GM12891 (cell line): ENCODE measurements at regions not wholly inside any gene's neighbourhood (a gene's known extent, or its start where the extent isn't known, plus 50 kb on each side); places are given as distances from the start of the nearest gene placed in this dataset.

Source experiments
- DNase-seq: peaks from one replicate; pipeline ENCODE4 v3.0.0; 2011; ENCODE audit warnings: low spot score; ENCODE audit not compliant: insufficient read length
- FAIRE-seq: peaks from 2 replicates; lab custom pipeline; 2011; peaks lifted over from hg19 to GRCh38; lab: Jason Lieb, UNC
- PAX5 ChIP-seq: IDR thresholded peaks from 2 replicates; pipeline ENCODE4 v1.6.1; 2011; ENCODE audit warnings: low read length, moderate library complexity, mild to moderate bottlenecking; ENCODE audit not compliant: insufficient read depth, severe bottlenecking
- POLR2A ChIP-seq: IDR thresholded peaks from 2 replicates; pipeline ENCODE4 v1.6.1; 2011; ENCODE audit warnings: low read depth, low read length, control low read depth
- POLR2AphosphoS5 ChIP-seq: IDR thresholded peaks from 2 replicates; pipeline ENCODE4 v1.6.1; 2011; ENCODE audit warnings: low read depth, low read length, control low read depth
- POU2F2 ChIP-seq: IDR thresholded peaks from 2 replicates; pipeline ENCODE4 v1.6.1; 2011; ENCODE audit warnings: low read depth, mild to moderate bottlenecking, control low read depth, low read length, moderate library complexity
- SPI1 ChIP-seq: IDR thresholded peaks from 2 replicates; pipeline ENCODE4 v1.6.1; 2011; ENCODE audit warnings: low read depth, low read length, control low read depth
- TAF1 ChIP-seq: IDR thresholded peaks from 2 replicates; pipeline ENCODE4 v1.6.1; 2011; ENCODE audit warnings: low read depth, low read length, control low read depth

DNA sequence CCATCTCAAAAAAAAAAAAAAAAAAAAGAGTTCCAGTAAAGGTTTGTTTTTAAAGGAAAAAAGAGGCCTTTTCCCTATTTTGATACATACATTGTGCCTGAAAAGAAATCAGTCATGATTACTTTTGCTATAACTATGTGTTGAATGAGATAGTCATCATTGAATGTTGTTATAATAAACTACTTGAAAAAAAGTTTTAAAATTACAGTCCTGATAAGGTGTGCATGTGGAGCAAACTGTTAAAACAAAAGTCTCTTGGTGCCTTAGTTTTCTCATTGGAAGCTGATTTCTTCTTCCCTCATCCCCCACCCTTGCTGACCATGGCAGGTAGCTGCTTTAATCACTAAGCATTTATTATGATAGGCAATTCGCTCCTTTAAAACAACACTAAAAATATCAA lies 172.3 kb upstream of the TBCA start:
- no peak for TF ChIP-seq POLR2A
- DNase-seq (no peak), FAIRE-seq (no peak)

DNA sequence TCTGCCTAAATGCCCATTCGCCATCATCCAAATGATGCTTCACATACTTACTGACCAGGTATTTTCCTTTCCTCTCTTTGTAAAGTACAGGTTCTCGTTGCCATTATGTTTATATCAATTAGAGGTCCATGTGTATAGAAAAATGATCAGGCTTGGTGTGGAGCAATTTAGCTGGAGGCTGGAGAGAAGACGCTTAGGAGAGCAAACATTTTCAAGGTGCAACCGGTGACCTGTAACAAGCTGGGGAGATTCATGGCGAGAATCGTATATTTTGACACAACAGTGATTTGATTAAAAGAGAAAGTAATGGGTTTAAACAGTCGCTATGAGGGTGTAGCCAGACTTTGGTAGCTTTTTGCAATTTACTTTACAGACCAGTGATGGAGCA lies 170.9 kb upstream of the TBCA start:
- DNase-seq, result no peak
- TF ChIP-seq SPI1, result no peak
- TF ChIP-seq TAF1, result no peak
- no peak for TF ChIP-seq POLR2A
- no peak for TF ChIP-seq PAX5
- TF ChIP-seq POLR2AphosphoS5, result no peak
- no peak for TF ChIP-seq POU2F2
- FAIRE-seq, result no peak

DNA sequence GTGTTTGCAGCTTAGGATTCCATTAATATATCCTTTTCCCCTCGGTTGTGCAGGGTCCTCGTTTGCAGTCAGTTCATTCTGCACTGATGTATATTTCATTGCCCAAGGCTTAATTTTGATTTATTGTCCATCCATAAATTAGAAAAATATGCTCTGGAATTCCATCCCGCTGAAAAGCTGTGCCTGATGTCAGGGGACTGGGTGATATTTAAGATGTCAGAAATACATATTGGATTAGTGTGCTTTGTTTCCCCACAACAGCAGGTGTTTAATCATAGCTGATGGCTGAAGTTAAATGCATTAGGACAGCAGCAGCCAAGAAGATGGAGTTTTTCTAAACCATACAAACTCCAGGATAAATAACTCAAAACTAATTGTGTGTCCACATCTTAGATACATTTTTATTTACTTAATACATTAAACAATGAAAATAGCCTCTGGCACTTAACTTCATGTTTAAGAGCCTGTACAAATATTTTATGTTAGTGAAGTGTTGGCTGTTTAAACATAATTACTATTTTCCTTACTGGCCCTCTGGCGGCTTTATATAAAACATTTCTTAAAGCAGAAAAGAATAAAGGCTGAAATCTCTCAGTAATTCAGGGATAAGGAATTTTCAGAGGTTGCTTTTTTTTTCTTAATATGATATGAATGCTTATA lies 170.4 kb upstream of the TBCA start:
- FAIRE-seq, result no peak
- TF ChIP-seq TAF1, result no peak
- no peak for TF ChIP-seq PAX5
- no peak for TF ChIP-seq POLR2AphosphoS5
- TF ChIP-seq POLR2A, result no peak
- TF ChIP-seq POU2F2, result no peak
- no peak for TF ChIP-seq SPI1
- no peak for DNase-seq

DNA sequence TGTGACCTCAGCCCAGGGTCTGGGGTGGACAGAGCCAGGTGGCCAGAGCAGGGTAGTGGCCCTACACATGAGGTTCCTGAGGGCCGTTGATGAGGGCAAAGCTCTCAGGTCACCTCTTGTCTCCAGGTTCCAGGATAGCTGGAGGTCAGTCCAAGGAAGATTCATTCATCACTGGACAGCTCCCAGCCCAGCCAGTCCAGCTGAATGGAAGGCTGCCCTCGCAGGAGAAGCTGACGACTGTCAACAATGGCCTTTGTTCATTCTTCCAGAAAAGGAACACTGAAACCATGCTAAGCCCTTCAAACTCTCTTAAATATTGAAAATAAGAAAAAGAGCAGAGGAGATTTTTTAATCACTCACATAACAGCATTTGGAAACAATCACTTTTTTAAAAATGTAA lies 169.7 kb upstream of the TBCA start:
- no peak for FAIRE-seq
- DNase-seq, result no peak
- no peak for TF ChIP-seq POLR2AphosphoS5
- TF ChIP-seq SPI1, result no peak
- TF ChIP-seq POU2F2, result no peak
- TF ChIP-seq PAX5, result no peak
- TF ChIP-seq TAF1, result no peak
- TF ChIP-seq POLR2A, result no peak

DNA sequence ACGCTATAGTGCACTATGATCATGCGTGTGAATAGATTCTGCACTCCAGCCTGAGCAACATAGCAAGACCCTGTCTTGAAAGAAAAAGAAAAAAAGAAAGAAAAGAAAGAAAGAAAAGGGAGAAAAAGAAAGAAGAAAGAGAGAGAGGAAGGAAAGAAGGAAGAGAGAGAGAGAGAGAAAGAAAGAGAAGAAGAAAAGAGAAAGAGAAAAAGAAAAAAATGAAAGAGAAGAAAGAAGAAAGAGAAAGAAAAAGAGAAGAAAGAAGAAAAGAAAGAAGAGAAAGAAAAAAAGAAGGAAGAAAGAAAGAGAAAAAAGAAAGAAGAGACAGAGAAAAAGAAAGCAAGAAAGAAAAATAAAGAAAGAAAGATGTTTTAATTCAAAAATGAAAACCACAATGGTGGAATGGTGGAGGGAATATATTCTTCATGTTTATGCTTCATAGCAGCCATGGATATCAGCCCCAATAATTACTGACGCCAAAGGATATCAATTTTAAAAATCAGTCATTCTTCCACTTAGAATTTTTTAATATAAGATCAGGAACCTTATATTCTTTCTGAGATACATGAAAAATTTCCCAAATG lies 168.7 kb upstream of the TBCA start:
- TF ChIP-seq POLR2AphosphoS5 (no peak), POU2F2 (no peak), TAF1 (no peak), PAX5 (no peak), SPI1 (no peak), POLR2A (no peak)
- DNase-seq (no peak), FAIRE-seq (no peak)

DNA sequence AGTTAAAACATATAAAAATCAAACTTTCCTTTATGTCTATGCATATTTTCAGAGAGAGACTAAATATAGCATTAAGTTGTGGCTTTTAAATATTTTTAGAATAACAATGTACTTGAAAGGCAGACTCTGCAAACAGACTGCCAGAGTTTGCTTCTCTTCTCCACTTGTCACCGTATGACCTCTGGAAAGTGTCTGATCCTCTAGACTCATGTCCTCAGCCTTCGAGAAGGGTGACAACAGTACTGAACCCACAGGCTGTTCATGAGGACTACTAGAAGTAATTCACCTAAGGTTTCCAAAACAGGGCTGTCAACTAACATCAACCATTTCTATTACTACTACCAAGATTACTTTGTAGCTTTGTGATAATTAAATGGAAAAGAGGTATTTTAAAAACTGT lies 167.7 kb upstream of the TBCA start:
- no peak for FAIRE-seq
- TF ChIP-seq PAX5, result no peak
- TF ChIP-seq SPI1, result no peak
- no peak for TF ChIP-seq POLR2A
- TF ChIP-seq POLR2AphosphoS5, result no peak
- TF ChIP-seq POU2F2, result no peak
- no peak for DNase-seq

DNA sequence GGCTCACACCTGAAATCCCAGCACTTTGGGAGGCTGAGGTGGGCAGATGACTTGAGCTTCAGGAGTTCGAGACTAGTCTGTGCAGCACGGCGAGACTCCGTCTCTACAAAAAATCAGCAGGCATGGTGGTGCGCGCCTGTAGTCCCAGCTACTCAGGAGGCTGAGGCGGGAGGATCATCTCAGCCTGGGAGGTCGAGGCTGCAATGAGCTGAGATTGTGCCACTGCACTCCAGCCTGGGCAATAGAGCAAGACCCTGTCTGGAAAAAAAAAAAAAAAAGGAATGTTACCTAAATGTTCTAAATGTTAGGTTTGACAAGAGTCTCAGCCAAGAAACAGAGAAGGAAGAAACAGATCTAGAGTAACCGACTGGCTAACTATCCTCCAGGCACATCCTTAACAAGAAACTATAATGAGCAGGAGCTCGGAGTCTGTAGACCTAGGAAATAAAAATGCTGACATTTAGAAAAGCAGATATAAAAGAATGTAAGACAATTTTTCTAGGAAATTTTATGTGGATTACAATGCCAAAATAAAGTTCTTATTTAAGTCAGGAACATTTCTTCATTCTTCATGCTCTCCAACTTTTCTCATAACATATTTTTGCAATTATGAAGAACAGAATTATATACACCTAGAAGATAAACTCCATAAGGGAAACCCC lies 166.6 kb upstream of the TBCA start:
- DNase-seq, result no peak
- no peak for FAIRE-seq
- no peak for TF ChIP-seq POU2F2
- TF ChIP-seq POLR2AphosphoS5, result no peak

DNA sequence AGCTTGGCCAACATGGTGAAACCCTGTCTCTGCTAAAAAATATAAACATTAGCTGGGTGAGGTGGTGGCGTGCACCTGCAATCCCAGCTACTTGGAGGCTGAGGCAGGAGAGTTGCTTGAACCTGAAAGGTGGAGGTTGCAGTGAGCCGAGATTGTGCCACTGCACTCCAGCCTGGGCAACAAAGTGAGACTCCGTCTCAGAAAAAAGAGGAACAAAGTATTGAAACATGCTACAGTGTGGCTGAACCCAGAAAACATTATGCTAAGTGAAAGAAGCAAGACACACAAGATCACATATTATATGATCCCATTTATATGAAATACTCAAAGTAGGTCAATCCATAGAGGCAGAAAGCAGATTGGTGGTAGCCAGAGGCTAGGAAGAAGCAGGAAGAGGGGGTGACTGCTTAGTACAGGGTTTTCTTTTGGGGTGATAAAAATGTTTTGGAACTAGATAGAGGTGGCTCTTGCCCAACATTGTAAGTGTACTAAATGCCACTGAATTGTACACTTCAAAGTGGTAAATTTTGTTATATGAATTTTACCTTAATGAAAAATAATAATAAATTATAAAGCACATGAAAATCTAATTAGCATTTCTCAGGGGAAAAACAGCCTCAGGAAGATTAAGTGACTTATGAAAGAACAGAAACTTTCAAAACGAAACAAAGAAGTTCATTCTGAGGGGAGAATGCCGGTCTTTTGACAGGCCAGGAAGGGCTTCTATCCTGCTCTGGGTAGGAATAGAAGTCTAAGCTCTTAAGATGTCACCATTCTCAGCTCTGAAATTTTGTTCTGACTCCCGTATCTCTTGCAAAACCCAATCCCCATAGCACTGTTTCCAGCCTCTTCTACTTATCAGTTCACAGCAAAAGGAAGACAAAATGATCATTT lies 161.1 kb upstream of the TBCA start:
- DNase-seq, result no peak
- FAIRE-seq, result peak; percentile 86
- 0 out of 2 replicates have a peak, but pooled peaks have one; percentile 17 for TF ChIP-seq SPI1
- TF ChIP-seq PAX5, result no peak

DNA sequence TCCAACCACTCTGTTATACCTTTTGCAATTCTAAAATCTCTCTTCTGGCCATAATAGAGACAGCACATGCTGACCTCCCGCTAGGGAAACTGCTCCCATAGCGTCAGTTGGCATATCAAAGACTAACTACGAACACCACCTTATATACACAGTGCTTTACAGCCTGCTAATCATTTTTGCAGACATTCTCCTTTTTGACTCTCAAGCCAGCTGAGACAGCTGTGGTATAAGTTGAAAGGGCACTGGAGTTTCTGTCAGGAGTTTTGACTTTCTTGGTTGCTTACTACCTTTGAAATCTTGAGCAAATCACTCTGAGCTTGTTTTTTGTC lies 160.2 kb upstream of the TBCA start:
- DNase-seq, result no peak
- FAIRE-seq, result no peak
- TF ChIP-seq POLR2AphosphoS5 (no peak), TAF1 (no peak), SPI1 (no peak), POLR2A (no peak), POU2F2 (no peak), PAX5 (no peak)
